ENCODE measurements at regions not wholly inside any gene's neighbourhood (a gene's known extent, or its start where the extent isn't known, plus 50 kb on each side); places are given as distances from the start of the nearest gene placed in this dataset.

DNA sequence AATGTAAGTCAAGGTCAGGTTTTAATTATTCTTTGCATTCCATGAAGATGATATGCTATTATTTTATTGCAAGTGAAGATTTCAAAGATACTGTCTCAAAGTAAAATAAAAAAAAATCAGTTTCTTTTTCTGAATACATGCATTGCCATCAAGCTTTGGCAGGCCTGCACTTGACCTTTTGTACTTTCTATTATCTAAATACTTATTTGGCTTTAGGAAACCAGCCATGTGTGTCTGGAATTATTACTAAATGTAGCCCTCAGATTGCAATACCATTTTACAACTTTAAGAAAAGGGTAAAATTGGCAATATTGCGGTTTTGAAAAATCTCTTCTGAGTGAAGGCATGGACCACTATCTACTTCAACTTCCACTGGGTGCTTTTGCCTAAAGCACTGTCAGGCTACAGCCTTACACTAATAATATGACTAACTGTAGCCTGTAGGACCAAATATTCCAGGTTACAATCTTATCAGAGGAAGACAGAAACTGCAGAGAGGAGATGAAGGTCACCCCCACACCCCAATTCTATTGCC lies 349.4 kb upstream of the DCBLD2 start:
- TF ChIP-seq, protein P1, sequence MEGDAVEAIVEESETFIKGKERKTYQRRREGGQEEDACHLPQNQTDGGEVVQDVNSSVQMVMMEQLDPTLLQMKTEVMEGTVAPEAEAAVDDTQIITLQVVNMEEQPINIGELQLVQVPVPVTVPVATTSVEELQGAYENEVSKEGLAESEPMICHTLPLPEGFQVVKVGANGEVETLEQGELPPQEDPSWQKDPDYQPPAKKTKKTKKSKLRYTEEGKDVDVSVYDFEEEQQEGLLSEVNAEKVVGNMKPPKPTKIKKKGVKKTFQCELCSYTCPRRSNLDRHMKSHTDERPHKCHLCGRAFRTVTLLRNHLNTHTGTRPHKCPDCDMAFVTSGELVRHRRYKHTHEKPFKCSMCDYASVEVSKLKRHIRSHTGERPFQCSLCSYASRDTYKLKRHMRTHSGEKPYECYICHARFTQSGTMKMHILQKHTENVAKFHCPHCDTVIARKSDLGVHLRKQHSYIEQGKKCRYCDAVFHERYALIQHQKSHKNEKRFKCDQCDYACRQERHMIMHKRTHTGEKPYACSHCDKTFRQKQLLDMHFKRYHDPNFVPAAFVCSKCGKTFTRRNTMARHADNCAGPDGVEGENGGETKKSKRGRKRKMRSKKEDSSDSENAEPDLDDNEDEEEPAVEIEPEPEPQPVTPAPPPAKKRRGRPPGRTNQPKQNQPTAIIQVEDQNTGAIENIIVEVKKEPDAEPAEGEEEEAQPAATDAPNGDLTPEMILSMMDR (IDR thresholded peaks at IDR 0.05; ENCODE audit: poor library complexity), result no peak
- no peak for TF ChIP-seq EZH2 (IDR thresholded peaks at IDR 0.05; ENCODE audit: borderline replicate concordance)
